HL-60 (cell line): ENCODE measurements at regions not wholly inside any gene's neighbourhood (a gene's known extent, or its start where the extent isn't known, plus 50 kb on each side); places are given as distances from the start of the nearest gene placed in this dataset.

Experiments
- DNase-seq, 2 experiments: peaks; one replicate each; pipeline ENCODE4 v3.0.0-alpha.2; 2010 to 2020; ENCODE audit warnings: low read depth in 1 of 2, low spot score in 1 of 2
- H3K27ac ChIP-seq: fragments of 250-450 bp; sonication (Bioruptor Pico); replicated peaks from 2 replicates; pipeline ENCODE4 v1.5.1; 2020; ENCODE audit warnings: mild to moderate bottlenecking, moderate library complexity
- H3K27me3 ChIP-seq: fragments of 250-450 bp; sonication (Bioruptor Pico); 2 replicates; pipeline ENCODE4 v1.5.1; 2021; ENCODE audit warnings: mild to moderate bottlenecking, moderate library complexity; ENCODE audit not compliant: insufficient read depth, poor library complexity, severe bottlenecking
- H3K4me3 ChIP-seq: replicated peaks from 2 replicates; pipeline ENCODE4 v1.5.1; 2011; ENCODE audit warnings: mild to moderate bottlenecking, control low read depth, low read length; ENCODE audit not compliant: insufficient read depth
- GABPA ChIP-seq: IDR thresholded peaks from 2 replicates; pipeline ENCODE4 v1.6.1; 2012; ENCODE audit warnings: low read depth
- POLR2AphosphoS5 ChIP-seq: IDR thresholded peaks from 2 replicates; pipeline ENCODE4 v1.6.1; 2012; ENCODE audit warnings: low read depth
- SPI1 ChIP-seq: IDR thresholded peaks from 2 replicates; pipeline ENCODE4 v1.6.1; 2012; ENCODE audit warnings: low read depth, mild to moderate bottlenecking, borderline replicate concordance
- TF ChIP-seq, protein P1 (sequence below): IDR thresholded peaks from one replicate; pipeline ENCODE4 v1.5.1; 2011; ENCODE audit warnings: low read length, control low read depth, inconsistent platforms; ENCODE audit not compliant: insufficient read depth
- TF ChIP-seq, protein P2 (sequence below): IDR thresholded peaks from 2 replicates; pipeline ENCODE4 v1.6.1; 2012; ENCODE audit warnings: low read depth; ENCODE audit not compliant: insufficient replicate concordance

DNA sequence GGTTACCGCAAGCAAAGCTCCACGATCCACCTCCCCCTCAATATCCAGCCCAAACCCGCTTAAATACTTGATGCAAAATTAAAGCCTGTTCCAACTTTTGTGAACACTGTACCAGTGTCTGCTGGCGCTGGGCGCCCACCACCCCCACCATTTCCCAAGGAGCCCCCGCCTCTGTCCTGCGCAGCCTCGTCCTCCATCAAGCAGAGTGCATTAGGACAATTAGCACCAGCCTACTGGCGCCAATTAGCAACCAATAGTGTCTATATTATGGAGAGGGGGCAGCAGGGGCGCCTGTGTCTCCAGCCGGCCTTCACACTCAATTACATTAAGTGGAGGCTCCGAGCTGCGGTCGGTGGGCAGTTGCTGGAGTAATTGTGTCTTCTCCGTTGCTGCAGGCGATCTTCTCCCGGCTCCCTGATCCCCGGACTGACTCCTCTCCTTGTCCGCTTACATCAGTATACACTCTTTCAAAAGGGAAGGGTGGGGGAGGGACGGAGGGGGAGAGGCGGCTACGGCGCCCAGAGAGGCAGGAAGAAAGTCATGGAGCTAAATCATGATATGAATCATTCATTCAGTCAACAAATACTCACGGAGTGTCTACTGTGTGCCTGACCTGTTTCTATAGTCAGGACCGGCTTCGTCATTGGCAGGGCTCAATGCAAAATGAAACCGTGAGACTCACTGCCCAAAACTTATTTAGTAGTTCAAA lies 707.3 kb downstream of the MED13L start:
- Histone ChIP-seq H3K27ac (no peak overlapping the region), H3K4me3 (no peak overlapping the region), H3K27me3 (no peaks in the 10 kb centered on the region)
- no peak for DNase-seq
- TF ChIP-seq GABPA (no peak), POLR2AphosphoS5 (no peak), SPI1 (no peak)
- TF ChIP-seq, protein P1, sequence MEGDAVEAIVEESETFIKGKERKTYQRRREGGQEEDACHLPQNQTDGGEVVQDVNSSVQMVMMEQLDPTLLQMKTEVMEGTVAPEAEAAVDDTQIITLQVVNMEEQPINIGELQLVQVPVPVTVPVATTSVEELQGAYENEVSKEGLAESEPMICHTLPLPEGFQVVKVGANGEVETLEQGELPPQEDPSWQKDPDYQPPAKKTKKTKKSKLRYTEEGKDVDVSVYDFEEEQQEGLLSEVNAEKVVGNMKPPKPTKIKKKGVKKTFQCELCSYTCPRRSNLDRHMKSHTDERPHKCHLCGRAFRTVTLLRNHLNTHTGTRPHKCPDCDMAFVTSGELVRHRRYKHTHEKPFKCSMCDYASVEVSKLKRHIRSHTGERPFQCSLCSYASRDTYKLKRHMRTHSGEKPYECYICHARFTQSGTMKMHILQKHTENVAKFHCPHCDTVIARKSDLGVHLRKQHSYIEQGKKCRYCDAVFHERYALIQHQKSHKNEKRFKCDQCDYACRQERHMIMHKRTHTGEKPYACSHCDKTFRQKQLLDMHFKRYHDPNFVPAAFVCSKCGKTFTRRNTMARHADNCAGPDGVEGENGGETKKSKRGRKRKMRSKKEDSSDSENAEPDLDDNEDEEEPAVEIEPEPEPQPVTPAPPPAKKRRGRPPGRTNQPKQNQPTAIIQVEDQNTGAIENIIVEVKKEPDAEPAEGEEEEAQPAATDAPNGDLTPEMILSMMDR: no peak
- TF ChIP-seq, protein P2, sequence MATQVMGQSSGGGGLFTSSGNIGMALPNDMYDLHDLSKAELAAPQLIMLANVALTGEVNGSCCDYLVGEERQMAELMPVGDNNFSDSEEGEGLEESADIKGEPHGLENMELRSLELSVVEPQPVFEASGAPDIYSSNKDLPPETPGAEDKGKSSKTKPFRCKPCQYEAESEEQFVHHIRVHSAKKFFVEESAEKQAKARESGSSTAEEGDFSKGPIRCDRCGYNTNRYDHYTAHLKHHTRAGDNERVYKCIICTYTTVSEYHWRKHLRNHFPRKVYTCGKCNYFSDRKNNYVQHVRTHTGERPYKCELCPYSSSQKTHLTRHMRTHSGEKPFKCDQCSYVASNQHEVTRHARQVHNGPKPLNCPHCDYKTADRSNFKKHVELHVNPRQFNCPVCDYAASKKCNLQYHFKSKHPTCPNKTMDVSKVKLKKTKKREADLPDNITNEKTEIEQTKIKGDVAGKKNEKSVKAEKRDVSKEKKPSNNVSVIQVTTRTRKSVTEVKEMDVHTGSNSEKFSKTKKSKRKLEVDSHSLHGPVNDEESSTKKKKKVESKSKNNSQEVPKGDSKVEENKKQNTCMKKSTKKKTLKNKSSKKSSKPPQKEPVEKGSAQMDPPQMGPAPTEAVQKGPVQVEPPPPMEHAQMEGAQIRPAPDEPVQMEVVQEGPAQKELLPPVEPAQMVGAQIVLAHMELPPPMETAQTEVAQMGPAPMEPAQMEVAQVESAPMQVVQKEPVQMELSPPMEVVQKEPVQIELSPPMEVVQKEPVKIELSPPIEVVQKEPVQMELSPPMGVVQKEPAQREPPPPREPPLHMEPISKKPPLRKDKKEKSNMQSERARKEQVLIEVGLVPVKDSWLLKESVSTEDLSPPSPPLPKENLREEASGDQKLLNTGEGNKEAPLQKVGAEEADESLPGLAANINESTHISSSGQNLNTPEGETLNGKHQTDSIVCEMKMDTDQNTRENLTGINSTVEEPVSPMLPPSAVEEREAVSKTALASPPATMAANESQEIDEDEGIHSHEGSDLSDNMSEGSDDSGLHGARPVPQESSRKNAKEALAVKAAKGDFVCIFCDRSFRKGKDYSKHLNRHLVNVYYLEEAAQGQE: no peak

DNA sequence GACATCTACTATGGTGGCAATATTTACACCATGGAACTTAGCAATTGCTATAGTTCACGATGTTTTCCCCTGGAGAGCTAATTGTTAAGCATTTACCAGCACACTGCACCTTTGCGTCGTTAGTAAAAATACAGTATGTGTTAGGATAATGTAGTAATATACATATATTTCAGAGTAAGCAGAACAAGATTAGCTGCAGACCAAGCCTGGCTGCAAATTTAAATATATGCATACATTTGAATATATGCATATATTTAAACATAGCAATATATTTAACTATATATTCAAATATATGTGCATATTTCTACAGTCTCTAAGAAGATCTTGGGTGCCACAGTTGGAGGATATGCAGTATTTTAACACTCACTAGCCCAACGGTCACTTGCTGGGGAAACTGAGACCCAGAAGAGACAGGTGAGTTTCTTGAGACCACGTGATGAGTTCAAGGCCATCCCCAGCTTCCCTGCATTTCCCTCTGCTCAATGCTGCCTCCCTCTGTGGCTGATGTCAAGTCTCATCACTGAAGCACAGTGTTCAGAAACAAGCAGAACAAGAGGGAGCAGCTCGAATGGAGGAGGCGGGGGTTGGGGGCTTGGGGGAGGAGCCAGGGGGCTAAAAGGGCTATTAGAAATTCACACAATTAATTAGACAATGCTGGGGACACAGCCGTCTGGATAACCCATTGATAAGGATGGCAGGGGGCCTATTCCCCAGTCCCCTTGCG lies 708.0 kb downstream of the MED13L start:
- Histone ChIP-seq H3K27me3 (no peaks in the 10 kb centered on the region), H3K27ac (no peak overlapping the region), H3K4me3 (no peak overlapping the region)
- no peak for DNase-seq
- TF ChIP-seq, protein P1: no peak
- TF ChIP-seq POLR2AphosphoS5 (no peak), SPI1 (no peak)

DNA sequence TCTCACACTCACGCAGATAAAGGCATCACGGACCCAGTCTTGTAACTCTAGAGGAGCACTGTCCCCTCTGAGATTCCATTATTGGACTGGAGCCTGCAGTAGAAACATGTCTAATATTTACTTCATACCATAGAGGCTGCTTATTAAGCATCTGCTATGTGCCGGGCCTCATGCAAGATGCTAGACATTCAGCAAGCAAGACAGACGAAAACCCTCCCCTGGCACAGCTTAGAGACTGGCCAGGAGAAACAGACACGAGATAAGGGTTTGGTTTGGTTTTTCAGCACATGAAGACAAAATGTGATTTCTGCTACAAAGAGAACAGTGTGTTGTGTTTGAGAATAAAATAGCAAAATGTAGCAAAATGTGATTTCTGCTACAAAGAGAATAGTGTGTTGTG lies 719.2 kb downstream of the MED13L start:
- no peak overlapping the region for H3K27ac ChIP-seq
- TF ChIP-seq, protein P1: no peak
- TF ChIP-seq POLR2AphosphoS5 (no peak), SPI1 (no peak), GABPA (no peak)
- TF ChIP-seq, protein P2: no peak
- H3K4me3 ChIP-seq: no peak overlapping the region
- no peak for DNase-seq
- H3K27me3 ChIP-seq: no peaks in the 10 kb centered on the region

GRCh38 chr12:115553622-115554021 lies 723.9 kb downstream of the MED13L start:
- no peaks in the 10 kb centered on the region for H3K27me3 ChIP-seq
- DNase-seq: no peak
- TF ChIP-seq, protein P1: no peak
- TF ChIP-seq GABPA (no peak), SPI1 (no peak), POLR2AphosphoS5 (no peak)
- TF ChIP-seq, protein P2: no peak

More at GRCh38 chr12:115553622-115554021, 723.9 kb downstream of the MED13L start:
- no peak overlapping the region for H3K4me3 ChIP-seq
- no peak overlapping the region for H3K27ac ChIP-seq
